A549 (cell line): ENCODE measurements at regions not wholly inside any gene's neighbourhood (a gene's known extent, or its start where the extent isn't known, plus 50 kb on each side); places are given as distances from the start of the nearest gene placed in this dataset.

ENCODE experiments used
- ATAC-seq, 2 experiments: fragments of 200-7000 bp in 1 of 2; fragments of >200 bp in 1 of 2; cut with Nextera tagmentation in 1 of 2; cut with Tn5 transposase in 1 of 2; 3 replicates each; pipeline versions ENCODE4 v1.8.0 to v1.9.1; 2018 to 2020; ENCODE audit warnings: mild to moderate bottlenecking in 1 of 2, moderate library complexity in 1 of 2
- CTCF ChIA-PET: fragments of 300-600 bp; sonication (Branson Sonifier 250); formaldehyde crosslinking; extraction: SDS; loops from one replicate; lab custom pipeline; 2021; ENCODE audit warnings: antibody characterized with exemption, inconsistent platforms; lab: Yijun Ruan, JAX
- POLR2A ChIA-PET: fragments of 350-600 bp; formaldehyde crosslinking; extraction: SDS; loops from one replicate; lab custom pipeline; 2021; ENCODE audit warnings: antibody characterized with exemption, inconsistent platforms; lab: Yijun Ruan, JAX
- DNase-seq, 2 experiments: peaks; one replicate each; pipeline versions ENCODE4 v3.0.0 to v3.0.0-alpha.2; 2011 to 2016; ENCODE audit warnings: low read depth in 1 of 2, low spot score in 1 of 2
- FAIRE-seq: peaks from 2 replicates; lab custom pipeline; 2011; peaks lifted over from hg19 to GRCh38; lab: Jason Lieb, UNC
- H3K27ac ChIP-seq, 2 experiments: fragments of >200 bp; sonication (Bioruptor Twin); formaldehyde crosslinking; 3 replicates each; pipeline ENCODE4 v1.5.1; 2016 to 2017
- H3K4me1 ChIP-seq: fragments of >200 bp; sonication (Bioruptor Twin); formaldehyde crosslinking; 3 replicates; pipeline ENCODE4 v1.6.1; 2016
- H3K4me2 ChIP-seq: fragments of >200 bp; sonication (Bioruptor Twin); formaldehyde crosslinking; 3 replicates; pipeline ENCODE4 v1.6.1; 2016
- H3K4me3 ChIP-seq: fragments of >200 bp; sonication (Bioruptor Twin); formaldehyde crosslinking; 3 replicates; pipeline ENCODE4 v1.5.1; 2016
- H3K9me3 ChIP-seq: fragments of >200 bp; sonication (Bioruptor Twin); formaldehyde crosslinking; 3 replicates; pipeline ENCODE4 v1.6.1; 2016
- CEBPB ChIP-seq, 2 experiments: fragments of >200 bp in 1 of 2; sonication (Bioruptor Twin) in 1 of 2; formaldehyde crosslinking in 1 of 2; IDR thresholded peaks; 2 replicates each; pipeline ENCODE4 v1.6.1; 2012 to 2016
- CHD4 ChIP-seq: fragments of 200-600 bp; sonication (generic); IDR thresholded peaks from 2 replicates; pipeline ENCODE4 v1.6.1; 2016; ENCODE audit warnings: antibody characterized with exemption, mild to moderate bottlenecking, borderline replicate concordance
- CTCF ChIP-seq: fragments of >200 bp; sonication (Bioruptor Twin); formaldehyde crosslinking; IDR thresholded peaks from 3 replicates; pipeline ENCODE4 v1.5.1; 2016
- EHMT2 ChIP-seq: fragments of 200-600 bp; sonication (generic); IDR thresholded peaks from 2 replicates; pipeline ENCODE4 v1.6.1; 2016; ENCODE audit warnings: antibody characterized with exemption, low read depth, mild to moderate bottlenecking, moderate library complexity
- FOSB ChIP-seq: fragments of 250-450 bp; sonication (Bioruptor Pico); IDR thresholded peaks from 2 replicates; pipeline ENCODE4 v1.5.0; 2020; ENCODE audit warnings: mild to moderate bottlenecking, moderate library complexity
- FOSL2 ChIP-seq, 2 experiments: fragments of 450-650 bp in 1 of 2; fragments of >200 bp in 1 of 2; sonication (Bioruptor Twin) in 1 of 2; formaldehyde crosslinking; IDR thresholded peaks; 2 replicates each; pipeline versions ENCODE4 v1.5.0 to v1.6.1; 2016 to 2020; ENCODE audit warnings: mild to moderate bottlenecking in 1 of 2, moderate library complexity in 1 of 2
- FOXS1 ChIP-seq: fragments of 250-450 bp; sonication (Bioruptor Pico); IDR thresholded peaks from 2 replicates; pipeline ENCODE4 v1.5.0; 2020; ENCODE audit warnings: mild to moderate bottlenecking, moderate library complexity
- GATA3 ChIP-seq: IDR thresholded peaks from 2 replicates; pipeline ENCODE4 v1.6.1; 2012; ENCODE audit warnings: borderline replicate concordance
- HOXA7 ChIP-seq: fragments of 250-450 bp; sonication (Bioruptor Pico); IDR thresholded peaks from 2 replicates; pipeline ENCODE4 v1.5.0; 2020; ENCODE audit warnings: mild to moderate bottlenecking, moderate library complexity
- HOXB5 ChIP-seq: fragments of 250-450 bp; sonication (Bioruptor Pico); IDR thresholded peaks from 2 replicates; pipeline ENCODE4 v1.5.0; 2020; ENCODE audit warnings: mild to moderate bottlenecking, moderate library complexity
- JUNB ChIP-seq: fragments of >200 bp; sonication (Bioruptor Twin); formaldehyde crosslinking; IDR thresholded peaks from 2 replicates; pipeline ENCODE4 v1.6.1; 2016
- KDM5A ChIP-seq: fragments of 200-600 bp; sonication (generic); IDR thresholded peaks from 2 replicates; pipeline ENCODE4 v1.6.1; 2016; ENCODE audit warnings: antibody characterized with exemption, mild to moderate bottlenecking
- MAZ ChIP-seq: fragments of 150-350 bp; IDR thresholded peaks from 2 replicates; pipeline ENCODE4 v1.6.1; 2014; ENCODE audit warnings: antibody characterized with exemption, low read depth, low read length, borderline replicate concordance
- NFE2L2 ChIP-seq: fragments of 150-350 bp; conservative IDR thresholded peaks from 2 replicates; pipeline ENCODE4 v1.6.1; 2014; ENCODE audit warnings: low read length
- SMC3 ChIP-seq: fragments of >200 bp; sonication (Bioruptor Twin); formaldehyde crosslinking; IDR thresholded peaks from 3 replicates; pipeline ENCODE4 v1.6.1; 2018; ENCODE audit warnings: inconsistent platforms
- SREBF2 ChIP-seq: fragments of 450-650 bp; IDR thresholded peaks from 2 replicates; pipeline ENCODE4 v1.6.1; 2014; ENCODE audit warnings: mild to moderate bottlenecking, moderate library complexity
- TFCP2L1 ChIP-seq: fragments of 250-450 bp; sonication (Bioruptor Pico); IDR thresholded peaks from 2 replicates; pipeline ENCODE4 v1.5.0; 2021; ENCODE audit warnings: mild to moderate bottlenecking
- USF2 ChIP-seq: fragments of 450-650 bp; IDR thresholded peaks from 2 replicates; pipeline ENCODE4 v1.6.1; 2014; ENCODE audit warnings: antibody characterized with exemption
- ZNF302 ChIP-seq: fragments of 250-450 bp; sonication (Bioruptor Pico); IDR thresholded peaks from 2 replicates; pipeline ENCODE4 v1.9.0; 2021; ENCODE audit warnings: inconsistent platforms, mild to moderate bottlenecking, moderate library complexity
- ZSCAN20 ChIP-seq: fragments of 250-450 bp; sonication (Bioruptor Pico); IDR thresholded peaks from 2 replicates; pipeline ENCODE4 v1.8.0; 2022; ENCODE audit warnings: mild to moderate bottlenecking, moderate library complexity
- WGBS: methylation state at CpG from one replicate; pipeline ENCODE4 v1.1.6; 2017; ENCODE audit errors: missing lambda C conversion rate; 5-methylcytosine and 5-hydroxymethylcytosine counted together
- TF ChIP-seq, protein P1 (sequence below): IDR thresholded peaks from 2 replicates; pipeline ENCODE4 v1.6.1; 2012
- TF ChIP-seq, protein P2 (sequence below): IDR thresholded peaks from 2 replicates; pipeline ENCODE4 v1.6.1; 2012
- TF ChIP-seq, protein P3 (sequence below): fragments of >200 bp; sonication (Bioruptor Twin); formaldehyde crosslinking; IDR thresholded peaks from 3 replicates; pipeline ENCODE4 v1.6.1; 2016
- TF ChIP-seq, protein P4 (sequence below): fragments of 250-450 bp; sonication (Bioruptor Pico); IDR thresholded peaks from 2 replicates; pipeline ENCODE4 v1.5.0; 2020; ENCODE audit warnings: low read depth, mild to moderate bottlenecking, moderate library complexity

DNA sequence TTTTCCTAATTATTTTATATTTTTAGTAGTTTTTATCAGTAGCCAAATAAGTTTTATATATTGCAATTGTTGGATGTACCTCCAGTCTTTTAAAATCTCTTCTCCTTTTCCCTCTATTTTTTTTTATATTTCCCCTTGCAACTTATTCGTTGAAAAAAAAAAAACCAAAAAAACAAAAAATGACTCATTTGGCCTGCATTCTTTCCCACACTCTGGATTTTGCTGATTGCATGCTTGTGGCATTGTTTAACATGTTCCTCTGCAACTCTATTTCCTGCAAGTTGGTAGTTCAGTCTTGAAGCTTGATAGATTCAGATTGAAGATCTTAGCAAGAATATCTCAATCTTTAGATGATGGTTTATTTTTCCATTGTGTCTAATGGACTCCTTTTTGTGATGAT, 260.6 kb upstream of the BOD1L1 start:
- H3K4me3 ChIP-seq: no peak overlapping the region
- POLR2A ChIA-PET: no interaction called here
- peaks cover 21% of the 10 kb centered on the region for H3K9me3 ChIP-seq
- H3K4me2 ChIP-seq: peak overlapping the region; percentile 29; the same call in 1 of the 3 replicates
- 0 out of 2 replicates have a peak, but pooled peaks have one; percentile 15 for TF ChIP-seq FOSL2 (IDR thresholded peaks at IDR 0.05)
- peak; percentile 37 for TF ChIP-seq FOSL2 (CRISPR knock-in tag; IDR thresholded peaks at IDR 0.05)
- peak; percentile 30; the same call in 1 of the 2 replicates for TF ChIP-seq JUNB
- TF ChIP-seq HOXA7 (CRISPR knock-in tag): no peak
- TF ChIP-seq, protein P1, sequence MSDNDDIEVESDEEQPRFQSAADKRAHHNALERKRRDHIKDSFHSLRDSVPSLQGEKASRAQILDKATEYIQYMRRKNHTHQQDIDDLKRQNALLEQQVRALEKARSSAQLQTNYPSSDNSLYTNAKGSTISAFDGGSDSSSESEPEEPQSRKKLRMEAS: peak; percentile 48; the same call in 1 of the 2 replicates
- TF ChIP-seq CHD4: no peak
- TF ChIP-seq TFCP2L1 (CRISPR knock-in tag): no peak
- CTCF ChIA-PET: no interaction called here
- peak overlapping the region; percentile 60 to 80; a peak in 5 of 6 replicates for H3K27ac ChIP-seq
- FAIRE-seq (no peak), DNase-seq (peak in 1 of 2 experiments; percentile 62), ATAC-seq (no peak)
- WGBS: 5% methylated on average over 1 of the region's 1 CpG
- H3K4me1 ChIP-seq: peaks cover 36% of the 10 kb centered on the region

DNA sequence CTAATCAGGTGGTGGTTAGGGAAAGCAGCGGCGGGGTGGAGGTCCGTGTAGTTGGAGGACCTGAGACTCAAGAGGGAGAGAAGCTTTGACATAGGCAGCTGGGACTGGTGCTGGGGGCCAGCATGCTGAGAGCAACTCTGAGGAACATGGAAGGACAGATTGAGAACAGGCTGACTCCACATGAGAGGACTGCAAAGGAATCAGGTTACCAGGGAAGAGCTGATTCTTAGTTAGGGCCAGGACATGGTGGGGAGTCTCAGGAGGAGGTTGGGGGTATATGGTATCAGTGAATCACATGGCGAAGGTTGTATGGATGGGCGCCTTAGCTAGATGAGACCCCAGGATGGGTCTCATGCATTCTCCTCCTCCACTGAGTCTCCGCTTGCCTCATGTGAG, 264.0 kb upstream of the BOD1L1 start:
- ChIA-PET CTCF (interaction anchor here (0.7 kb wide), 1 partner anchor 16 kb away, joined by 4 read pairs; no protein-coding TSS in a partner anchor), POLR2A (interaction anchor here (0.5 to 0.9 kb wide), 2 partner anchors 16 to 99 kb away, joined by 3 to 5 read pairs; no protein-coding TSS in a partner anchor)
- FAIRE-seq: no peak
- WGBS: 71% methylated on average over 6 of the region's 6 CpGs
- peak overlapping the region; percentile 78 for H3K4me2 ChIP-seq
- no peak for DNase-seq
- peaks cover 34% of the 10 kb centered on the region for H3K9me3 ChIP-seq
- peaks cover 52% of the 10 kb centered on the region for H3K4me1 ChIP-seq
- ATAC-seq: peak; percentile 44 to 64
- no peak overlapping the region for H3K4me3 ChIP-seq
- TF ChIP-seq FOXS1 (CRISPR knock-in tag) (no peak), ZSCAN20 (CRISPR knock-in tag) (no peak), CTCF (no peak), ZNF302 (CRISPR knock-in tag) (no peak)
- TF ChIP-seq, protein P2, sequence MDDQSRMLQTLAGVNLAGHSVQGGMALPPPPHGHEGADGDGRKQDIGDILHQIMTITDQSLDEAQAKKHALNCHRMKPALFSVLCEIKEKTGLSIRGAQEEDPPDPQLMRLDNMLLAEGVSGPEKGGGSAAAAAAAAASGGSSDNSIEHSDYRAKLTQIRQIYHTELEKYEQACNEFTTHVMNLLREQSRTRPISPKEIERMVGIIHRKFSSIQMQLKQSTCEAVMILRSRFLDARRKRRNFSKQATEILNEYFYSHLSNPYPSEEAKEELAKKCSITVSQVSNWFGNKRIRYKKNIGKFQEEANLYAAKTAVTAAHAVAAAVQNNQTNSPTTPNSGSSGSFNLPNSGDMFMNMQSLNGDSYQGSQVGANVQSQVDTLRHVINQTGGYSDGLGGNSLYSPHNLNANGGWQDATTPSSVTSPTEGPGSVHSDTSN: no peak
- H3K27ac ChIP-seq: peak overlapping the region; percentile 95 to 99

DNA sequence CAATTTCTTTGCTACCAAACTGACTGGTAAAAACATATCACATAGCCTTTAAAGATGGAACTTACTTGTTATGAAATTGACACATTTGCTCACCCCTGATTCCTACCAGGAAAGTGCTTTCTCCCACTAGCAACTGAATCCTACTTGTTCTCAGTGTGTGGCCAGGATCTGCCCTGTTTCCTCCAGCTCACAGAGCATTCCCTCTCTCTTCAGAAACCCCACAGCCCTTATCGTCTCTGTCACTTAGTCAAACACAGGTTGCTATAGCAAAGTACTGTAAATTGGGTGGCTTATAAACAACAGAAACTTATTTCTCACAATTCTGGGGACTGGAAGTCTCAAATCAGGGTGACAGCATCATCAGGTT, 265.2 kb upstream of the BOD1L1 start:
- TF ChIP-seq KDM5A: no peak
- 0 out of 3 replicates have a peak, but pooled peaks have one; percentile 2 for TF ChIP-seq SMC3
- TF ChIP-seq, protein P3, sequence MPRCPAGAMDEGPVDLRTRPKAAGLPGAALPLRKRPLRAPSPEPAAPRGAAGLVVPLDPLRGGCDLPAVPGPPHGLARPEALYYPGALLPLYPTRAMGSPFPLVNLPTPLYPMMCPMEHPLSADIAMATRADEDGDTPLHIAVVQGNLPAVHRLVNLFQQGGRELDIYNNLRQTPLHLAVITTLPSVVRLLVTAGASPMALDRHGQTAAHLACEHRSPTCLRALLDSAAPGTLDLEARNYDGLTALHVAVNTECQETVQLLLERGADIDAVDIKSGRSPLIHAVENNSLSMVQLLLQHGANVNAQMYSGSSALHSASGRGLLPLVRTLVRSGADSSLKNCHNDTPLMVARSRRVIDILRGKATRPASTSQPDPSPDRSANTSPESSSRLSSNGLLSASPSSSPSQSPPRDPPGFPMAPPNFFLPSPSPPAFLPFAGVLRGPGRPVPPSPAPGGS: 0 out of 3 replicates have a peak, but pooled peaks have one; percentile 5
- TF ChIP-seq, protein P2: no peak
- TF ChIP-seq CEBPB (IDR thresholded peaks at IDR 0.05): no peak; a peak in 1 of 4 replicates
- TF ChIP-seq HOXB5: no peak
- no peak for TF ChIP-seq JUNB
- no peak for TF ChIP-seq MAZ
- TF ChIP-seq FOSB: no peak
- TF ChIP-seq NFE2L2: no peak
- no peak for TF ChIP-seq USF2
- no peak for TF ChIP-seq HOXA7 (CRISPR knock-in tag)
- TF ChIP-seq, protein P4, sequence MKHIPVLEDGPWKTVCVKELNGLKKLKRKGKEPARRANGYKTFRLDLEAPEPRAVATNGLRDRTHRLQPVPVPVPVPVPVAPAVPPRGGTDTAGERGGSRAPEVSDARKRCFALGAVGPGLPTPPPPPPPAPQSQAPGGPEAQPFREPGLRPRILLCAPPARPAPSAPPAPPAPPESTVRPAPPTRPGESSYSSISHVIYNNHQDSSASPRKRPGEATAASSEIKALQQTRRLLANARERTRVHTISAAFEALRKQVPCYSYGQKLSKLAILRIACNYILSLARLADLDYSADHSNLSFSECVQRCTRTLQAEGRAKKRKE (CRISPR knock-in tag): no peak
- no peak for TF ChIP-seq GATA3
- TF ChIP-seq EHMT2: no peak
- TF ChIP-seq SREBF2: no peak
- TF ChIP-seq, all 56 proteins: peak for 2
- DNase-seq (peak in 1 of 2 experiments; percentile 70), FAIRE-seq (no peak), ATAC-seq (peak; percentile 58 to 68)
- Histone ChIP-seq H3K4me2 (peak overlapping the region; percentile 78), H3K27ac (peak overlapping the region; percentile 95 to 99), H3K4me1 (peaks cover 42% of the 10 kb centered on the region), H3K4me3 (no peak overlapping the region), H3K9me3 (peaks cover 46% of the 10 kb centered on the region)
- ChIA-PET CTCF (interaction anchor here (1.0 kb wide), 1 partner anchor 12 kb away, joined by 3 read pairs; no protein-coding TSS in a partner anchor), POLR2A (interaction anchor here (0.8 kb wide), 1 partner anchor 270 kb away, joined by 3 read pairs; no protein-coding TSS in a partner anchor)
- 0% methylated on average over 1 of the region's 1 CpG for WGBS
